Endothelial cell (in vitro differentiated cells): ENCODE measurements at regions not wholly inside any gene's neighbourhood (a gene's known extent, or its start where the extent isn't known, plus 50 kb on each side); places are given as distances from the start of the nearest gene placed in this dataset.
"Not testable (repeated sequence)": the region's sequence is repeated elsewhere in the genome, so short reads cannot be mapped to it uniquely, and the experiment has no call there.

Source experiments
- DNase-seq: peaks from one replicate; pipeline ENCODE4 v3.0.0; 2021; ENCODE audit warnings: low spot score
- H3K27ac Mint-ChIP-seq: one replicate; pipeline ENCODE4 v1.8.0; 2021; ENCODE audit warnings: mixed read lengths, inconsistent platforms; ENCODE audit not compliant: unreplicated experiment
- H3K27me3 Mint-ChIP-seq: one replicate; pipeline ENCODE4 v1.8.0; 2021; ENCODE audit warnings: mild to moderate bottlenecking, moderate library complexity, mixed read lengths, inconsistent platforms; ENCODE audit not compliant: unreplicated experiment
- H3K36me3 Mint-ChIP-seq: one replicate; pipeline ENCODE4 v1.8.0; 2021; ENCODE audit warnings: mild to moderate bottlenecking, low read depth, mixed read lengths, inconsistent platforms; ENCODE audit not compliant: unreplicated experiment
- H3K4me1 Mint-ChIP-seq: one replicate; pipeline ENCODE4 v1.8.0; 2021; ENCODE audit warnings: mild to moderate bottlenecking, mixed read lengths, inconsistent platforms; ENCODE audit not compliant: unreplicated experiment
- H3K4me3 Mint-ChIP-seq: one replicate; pipeline ENCODE4 v1.8.0; 2021; ENCODE audit warnings: mild to moderate bottlenecking, mixed read lengths, inconsistent platforms; ENCODE audit not compliant: unreplicated experiment
- H3K9me3 Mint-ChIP-seq: one replicate; pipeline ENCODE4 v1.8.0; 2021; ENCODE audit warnings: mixed read lengths, inconsistent platforms; ENCODE audit not compliant: unreplicated experiment
- CTCF ChIP-seq: fragments of 200-600 bp; sonication (generic); IDR thresholded peaks from one replicate; pipeline ENCODE4 v1.5.0; 2021; ENCODE audit warnings: antibody characterized with exemption; ENCODE audit not compliant: unreplicated experiment

GRCh38 chr13:34381228-34381627 is 560.8 kb upstream of the NBEA start:
- no peak for DNase-seq
- no peak for TF ChIP-seq CTCF
- H3K9me3 Mint-ChIP-seq: no peaks in the 10 kb centered on the region
- H3K36me3 Mint-ChIP-seq: no peaks in the 10 kb centered on the region
- no peak overlapping the region for H3K27ac Mint-ChIP-seq
- no peaks in the 10 kb centered on the region for H3K27me3 Mint-ChIP-seq
- H3K4me1 Mint-ChIP-seq: peaks cover 4% of the 10 kb centered on the region
- H3K4me3 Mint-ChIP-seq: no peak overlapping the region

GRCh38 chr13:34383728-34384127 is 558.3 kb upstream of the NBEA start:
- H3K4me3 Mint-ChIP-seq: no peak overlapping the region
- no peak for DNase-seq

GRCh38 chr13:34386229-34386628 is 555.8 kb upstream of the NBEA start:
- not testable (repeated sequence) for H3K27me3 Mint-ChIP-seq, H3K4me3 Mint-ChIP-seq, DNase-seq, H3K27ac Mint-ChIP-seq, H3K9me3 Mint-ChIP-seq, H3K4me1 Mint-ChIP-seq, H3K36me3 Mint-ChIP-seq

More at GRCh38 chr13:34383728-34384127, 558.3 kb upstream of the NBEA start:
- TF ChIP-seq CTCF: no peak
- no peaks in the 10 kb centered on the region for H3K4me1 Mint-ChIP-seq
- H3K27me3 Mint-ChIP-seq: no peaks in the 10 kb centered on the region
- no peaks in the 10 kb centered on the region for H3K9me3 Mint-ChIP-seq
- H3K36me3 Mint-ChIP-seq: no peaks in the 10 kb centered on the region
- H3K27ac Mint-ChIP-seq: no peak overlapping the region

GRCh38 chr13:34391076-34391475 is 551.0 kb upstream of the NBEA start:
- no peaks in the 10 kb centered on the region for H3K27me3 Mint-ChIP-seq
- no peak for TF ChIP-seq CTCF
- H3K4me3 Mint-ChIP-seq: no peak overlapping the region
- no peaks in the 10 kb centered on the region for H3K36me3 Mint-ChIP-seq
- no peak overlapping the region for H3K27ac Mint-ChIP-seq
- no peak for DNase-seq
- no peaks in the 10 kb centered on the region for H3K4me1 Mint-ChIP-seq
- H3K9me3 Mint-ChIP-seq: no peaks in the 10 kb centered on the region

- no peak for TF ChIP-seq CTCF
- H3K9me3 Mint-ChIP-seq: peaks cover 3% of the 10 kb centered on the region
- H3K27ac Mint-ChIP-seq: no peak overlapping the region
These were observed 540.4 kb upstream of the NBEA start for GRCh38 chr13:34401696-34402095.

More at GRCh38 chr13:34401696-34402095, 540.4 kb upstream of the NBEA start:
- DNase-seq: no peak
- no peaks in the 10 kb centered on the region for H3K4me1 Mint-ChIP-seq
- H3K27me3 Mint-ChIP-seq: no peaks in the 10 kb centered on the region
- no peak overlapping the region for H3K4me3 Mint-ChIP-seq
- H3K36me3 Mint-ChIP-seq: no peaks in the 10 kb centered on the region
